GM18873 (cell line): ENCODE measurements at regions not wholly inside any gene's neighbourhood (a gene's known extent, or its start where the extent isn't known, plus 50 kb on each side); places are given as distances from the start of the nearest gene placed in this dataset.

Source experiments
- ATAC-seq: cut with Tn5 transposase; IDR thresholded peaks from one replicate; pipeline ENCODE4 v1.9.1; 2021; ENCODE audit warnings: mild to moderate bottlenecking, moderate library complexity, moderate number of reproducible peaks; ENCODE audit not compliant: unreplicated experiment, low FRiP score

- no peak for ATAC-seq
Observed at GRCh38 chr2:145161656-145162055, 641.7 kb upstream of the ZEB2 start.

- no peak for ATAC-seq
Observed at GRCh38 chr2:145160855-145161254, 640.9 kb upstream of the ZEB2 start.

- no peak for ATAC-seq
Observed at GRCh38 chr2:145159676-145160075, 639.8 kb upstream of the ZEB2 start.

- ATAC-seq: no peak
Observed at GRCh38 chr2:145157741-145158591, 638.0 kb upstream of the ZEB2 start.

GRCh38 chr2:145157036-145157675 is 637.2 kb upstream of the ZEB2 start:
- no peak for ATAC-seq

- no peak for ATAC-seq
Observed at GRCh38 chr2:145156199-145156598, 636.3 kb upstream of the ZEB2 start.

- no peak for ATAC-seq
Observed at GRCh38 chr2:145155196-145155595, 635.3 kb upstream of the ZEB2 start.

- ATAC-seq: no peak
Observed at GRCh38 chr2:145154731-145155130, 634.8 kb upstream of the ZEB2 start.

- ATAC-seq: no peak
Observed at GRCh38 chr2:145146691-145147090, 626.8 kb upstream of the ZEB2 start.

- no peak for ATAC-seq
Observed at GRCh38 chr2:145144131-145144728, 624.3 kb upstream of the ZEB2 start.

- no peak for ATAC-seq
Observed at GRCh38 chr2:145141981-145142380, 622.1 kb upstream of the ZEB2 start.

GRCh38 chr2:145140658-145141057 is 620.7 kb upstream of the ZEB2 start:
- no peak for ATAC-seq

GRCh38 chr2:145138626-145139025 is 618.7 kb upstream of the ZEB2 start:
- no peak for ATAC-seq

- ATAC-seq: no peak
Observed at GRCh38 chr2:145137901-145138300, 618.0 kb upstream of the ZEB2 start.

GRCh38 chr2:145137211-145137610 is 617.3 kb upstream of the ZEB2 start:
- no peak for ATAC-seq

GRCh38 chr2:145136702-145137101 is 616.8 kb upstream of the ZEB2 start:
- no peak for ATAC-seq

- ATAC-seq: no peak
Observed at GRCh38 chr2:145126146-145126545, 606.2 kb upstream of the ZEB2 start.

- ATAC-seq: no peak
Observed at GRCh38 chr2:145124085-145124484, 604.2 kb upstream of the ZEB2 start.

- no peak for ATAC-seq
Observed at GRCh38 chr2:145123606-145124005, 603.7 kb upstream of the ZEB2 start.

GRCh38 chr2:145119225-145119624 is 599.3 kb upstream of the ZEB2 start:
- ATAC-seq: no peak

- ATAC-seq: no peak
Observed at GRCh38 chr2:145116834-145117725, 597.2 kb upstream of the ZEB2 start.
